WTC11 (cell line): ENCODE measurements at regions not wholly inside any gene's neighbourhood (a gene's known extent, or its start where the extent isn't known, plus 50 kb on each side); places are given as distances from the start of the nearest gene placed in this dataset.

ENCODE experiments used
- ATAC-seq: fragments of 200-7000 bp; cut with Tn5 transposase; 2 replicates; pipeline ENCODE4 v1.10.0; 2021; ENCODE audit warnings: mild to moderate bottlenecking, moderate library complexity
- CTCF ChIA-PET: fragments of 300-600 bp; sonication (Branson Sonifier 250); formaldehyde crosslinking; loops from one replicate; lab custom pipeline; 2021; ENCODE audit warnings: antibody characterized with exemption; lab: Charles Lee
- POLR2A ChIA-PET: fragments of 350-600 bp; sonication (Branson Sonifier 250); formaldehyde crosslinking; loops from one replicate; lab custom pipeline; 2021; ENCODE audit warnings: antibody characterized with exemption; lab: Charles Lee
- DNase-seq: peaks from one replicate; pipeline ENCODE4 v3.0.0; 2021; ENCODE audit warnings: low spot score
- H3K27ac Mint-ChIP-seq: 2 replicates; pipeline ENCODE4 v1.8.0; 2021; ENCODE audit warnings: mixed read lengths
- H3K27me3 Mint-ChIP-seq: 2 replicates; pipeline ENCODE4 v1.8.0; 2021; ENCODE audit warnings: low read depth, mild to moderate bottlenecking, moderate library complexity, mixed read lengths
- H3K36me3 Mint-ChIP-seq: 2 replicates; pipeline ENCODE4 v1.8.0; 2021; ENCODE audit warnings: mixed read lengths
- H3K4me1 Mint-ChIP-seq: 2 replicates; pipeline ENCODE4 v1.8.0; 2022; ENCODE audit warnings: mixed read lengths
- H3K4me3 Mint-ChIP-seq: 2 replicates; pipeline ENCODE4 v1.8.0; 2021; ENCODE audit warnings: mild to moderate bottlenecking, moderate library complexity, mixed read lengths
- H3K9me3 Mint-ChIP-seq: 2 replicates; pipeline ENCODE4 v1.8.0; 2021; ENCODE audit warnings: mixed read lengths
- ARID4B ChIP-seq: sonication (generic); formaldehyde crosslinking; IDR thresholded peaks from 2 replicates; pipeline ENCODE4 v1.8.0; 2023; ENCODE audit warnings: missing genetic modification reagents, mild to moderate bottlenecking, borderline replicate concordance
- ATF1 ChIP-seq: sonication (generic); formaldehyde crosslinking; IDR thresholded peaks from 2 replicates; pipeline ENCODE4 v1.8.1; 2023; ENCODE audit warnings: mild to moderate bottlenecking, moderate library complexity, missing genetic modification reagents
- CBFB ChIP-seq: sonication (generic); formaldehyde crosslinking; IDR thresholded peaks from 2 replicates; pipeline ENCODE4 v1.8.1; 2022; ENCODE audit warnings: mild to moderate bottlenecking, low read depth, missing genetic modification reagents
- ESRRA ChIP-seq: sonication (generic); formaldehyde crosslinking; IDR thresholded peaks from 2 replicates; pipeline ENCODE4 v1.8.1; 2022; ENCODE audit warnings: mild to moderate bottlenecking, missing genetic modification reagents, borderline replicate concordance
- FOXP1 ChIP-seq: sonication (generic); formaldehyde crosslinking; IDR thresholded peaks from 2 replicates; pipeline ENCODE4 v1.8.0; 2022; ENCODE audit warnings: missing genetic modification reagents, mild to moderate bottlenecking, moderate library complexity, borderline replicate concordance
- HMGXB4 ChIP-seq: sonication (generic); formaldehyde crosslinking; IDR thresholded peaks from 2 replicates; pipeline ENCODE4 v1.8.1; 2023; ENCODE audit warnings: mild to moderate bottlenecking, moderate library complexity, missing genetic modification reagents
- IRF2 ChIP-seq: sonication (generic); formaldehyde crosslinking; IDR thresholded peaks from 2 replicates; pipeline ENCODE4 v1.8.0; 2022; ENCODE audit warnings: low read depth, missing genetic modification reagents, borderline replicate concordance
- JAZF1 ChIP-seq: fragments of 250-450 bp; sonication (Bioruptor Pico); IDR thresholded peaks from 2 replicates; pipeline ENCODE4 v1.9.0; 2021; ENCODE audit warnings: moderate library complexity, mild to moderate bottlenecking, inconsistent platforms
- JUN ChIP-seq: sonication (generic); formaldehyde crosslinking; IDR thresholded peaks from 2 replicates; pipeline ENCODE4 v1.8.0; 2023; ENCODE audit warnings: mild to moderate bottlenecking, missing genetic modification reagents
- NFYB ChIP-seq: sonication (generic); formaldehyde crosslinking; conservative IDR thresholded peaks from 2 replicates; pipeline ENCODE4 v1.8.0; 2022; ENCODE audit warnings: low read depth, missing genetic modification reagents
- NR3C1 ChIP-seq: sonication (generic); formaldehyde crosslinking; conservative IDR thresholded peaks from 2 replicates; pipeline ENCODE4 v1.8.1; 2023; ENCODE audit warnings: low read depth, mild to moderate bottlenecking, missing genetic modification reagents
- RORB ChIP-seq: fragments of 250-450 bp; sonication (Bioruptor Pico); IDR thresholded peaks from 2 replicates; pipeline ENCODE4 v1.9.0; 2021; ENCODE audit warnings: mild to moderate bottlenecking
- ZNF219 ChIP-seq: sonication (generic); formaldehyde crosslinking; IDR thresholded peaks from 2 replicates; pipeline ENCODE4 v1.8.0; 2023; ENCODE audit warnings: missing genetic modification reagents, mild to moderate bottlenecking, borderline replicate concordance
- ZNF263 ChIP-seq: sonication (generic); formaldehyde crosslinking; IDR thresholded peaks from 2 replicates; pipeline ENCODE4 v1.8.1; 2022; ENCODE audit warnings: low read depth, mild to moderate bottlenecking, moderate library complexity, missing genetic modification reagents
- ZNF281 ChIP-seq: sonication (generic); formaldehyde crosslinking; IDR thresholded peaks from 2 replicates; pipeline ENCODE4 v1.8.0; 2023; ENCODE audit warnings: mild to moderate bottlenecking, missing genetic modification reagents
- ZNF396 ChIP-seq: fragments of 250-450 bp; sonication (Bioruptor Pico); IDR thresholded peaks from 2 replicates; pipeline ENCODE4 v1.8.0; 2021; ENCODE audit warnings: mild to moderate bottlenecking, moderate library complexity, borderline replicate concordance
- TF ChIP-seq, protein P1 (sequence below): sonication (generic); formaldehyde crosslinking; IDR thresholded peaks from 2 replicates; pipeline ENCODE4 v1.8.0; 2022; ENCODE audit warnings: missing genetic modification reagents
- TF ChIP-seq, protein P2 (sequence below): fragments of 250-450 bp; sonication (Bioruptor Pico); IDR thresholded peaks from 2 replicates; pipeline ENCODE4 v1.9.0; 2021; ENCODE audit warnings: moderate library complexity, mild to moderate bottlenecking, inconsistent platforms, borderline replicate concordance

GRCh38 chr13:105291987-105292386, 1243.5 kb downstream of the EFNB2 start:
- Mint-ChIP-seq H3K4me3 (no peak overlapping the region), H3K27ac (no peak overlapping the region), H3K36me3 (0 out of 2 replicates have a peak, but pooled peaks cover 2% of the 10 kb centered on the region), H3K9me3 (peaks cover 17% of the 10 kb centered on the region), H3K27me3 (no peaks in the 10 kb centered on the region), H3K4me1 (no peaks in the 10 kb centered on the region)
- POLR2A ChIA-PET = no interaction called here
- no peak for DNase-seq
- TF ChIP-seq JUN (no peak), ARID4B (no peak), FOXP1 (no peak), NR3C1 (CRISPR knock-in tag) (no peak), ZNF263 (CRISPR knock-in tag) (no peak), RORB (no peak), ZNF219 (no peak), ESRRA (CRISPR knock-in tag) (no peak), ZNF396 (CRISPR knock-in tag) (no peak), ZNF281 (CRISPR knock-in tag) (no peak), JAZF1 (CRISPR knock-in tag) (no peak), NFYB (no peak)
- TF ChIP-seq, protein P1, sequence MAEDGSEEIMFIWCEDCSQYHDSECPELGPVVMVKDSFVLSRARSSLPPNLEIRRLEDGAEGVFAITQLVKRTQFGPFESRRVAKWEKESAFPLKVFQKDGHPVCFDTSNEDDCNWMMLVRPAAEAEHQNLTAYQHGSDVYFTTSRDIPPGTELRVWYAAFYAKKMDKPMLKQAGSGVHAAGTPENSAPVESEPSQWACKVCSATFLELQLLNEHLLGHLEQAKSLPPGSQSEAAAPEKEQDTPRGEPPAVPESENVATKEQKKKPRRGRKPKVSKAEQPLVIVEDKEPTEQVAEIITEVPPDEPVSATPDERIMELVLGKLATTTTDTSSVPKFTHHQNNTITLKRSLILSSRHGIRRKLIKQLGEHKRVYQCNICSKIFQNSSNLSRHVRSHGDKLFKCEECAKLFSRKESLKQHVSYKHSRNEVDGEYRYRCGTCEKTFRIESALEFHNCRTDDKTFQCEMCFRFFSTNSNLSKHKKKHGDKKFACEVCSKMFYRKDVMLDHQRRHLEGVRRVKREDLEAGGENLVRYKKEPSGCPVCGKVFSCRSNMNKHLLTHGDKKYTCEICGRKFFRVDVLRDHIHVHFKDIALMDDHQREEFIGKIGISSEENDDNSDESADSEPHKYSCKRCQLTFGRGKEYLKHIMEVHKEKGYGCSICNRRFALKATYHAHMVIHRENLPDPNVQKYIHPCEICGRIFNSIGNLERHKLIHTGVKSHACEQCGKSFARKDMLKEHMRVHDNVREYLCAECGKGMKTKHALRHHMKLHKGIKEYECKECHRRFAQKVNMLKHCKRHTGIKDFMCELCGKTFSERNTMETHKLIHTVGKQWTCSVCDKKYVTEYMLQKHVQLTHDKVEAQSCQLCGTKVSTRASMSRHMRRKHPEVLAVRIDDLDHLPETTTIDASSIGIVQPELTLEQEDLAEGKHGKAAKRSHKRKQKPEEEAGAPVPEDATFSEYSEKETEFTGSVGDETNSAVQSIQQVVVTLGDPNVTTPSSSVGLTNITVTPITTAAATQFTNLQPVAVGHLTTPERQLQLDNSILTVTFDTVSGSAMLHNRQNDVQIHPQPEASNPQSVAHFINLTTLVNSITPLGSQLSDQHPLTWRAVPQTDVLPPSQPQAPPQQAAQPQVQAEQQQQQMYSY = no peak
- TF ChIP-seq, protein P2, sequence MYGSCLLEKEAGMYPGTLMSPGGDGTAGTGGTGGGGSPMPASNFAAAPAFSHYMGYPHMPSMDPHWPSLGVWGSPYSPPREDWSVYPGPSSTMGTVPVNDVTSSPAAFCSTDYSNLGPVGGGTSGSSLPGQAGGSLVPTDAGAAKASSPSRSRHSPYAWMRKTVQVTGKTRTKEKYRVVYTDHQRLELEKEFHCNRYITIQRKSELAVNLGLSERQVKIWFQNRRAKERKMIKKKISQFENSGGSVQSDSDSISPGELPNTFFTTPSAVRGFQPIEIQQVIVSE (CRISPR knock-in tag) = no peak
- CTCF ChIA-PET = no interaction called here
- no peak for ATAC-seq

DNA sequence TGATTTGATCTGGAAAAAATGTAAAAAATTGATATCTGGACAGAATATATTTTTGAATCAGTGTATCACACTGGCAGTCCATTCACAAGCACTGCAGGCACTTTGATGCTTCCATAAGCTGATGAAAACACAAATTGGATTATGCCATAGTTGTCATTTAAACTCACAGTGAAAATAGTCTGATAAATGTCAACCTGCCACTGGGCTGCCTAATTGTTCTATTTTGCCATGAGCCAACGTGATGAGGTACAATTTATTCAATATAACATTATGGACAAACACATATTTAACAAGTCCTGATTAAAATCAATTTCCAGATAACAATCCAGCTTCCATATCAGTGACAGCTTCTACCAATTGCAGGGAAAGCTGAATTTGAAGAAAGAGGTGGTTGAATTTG, 1244.9 kb downstream of the EFNB2 start:
- no peaks in the 10 kb centered on the region for H3K4me1 Mint-ChIP-seq
- DNase-seq = no peak
- H3K27ac Mint-ChIP-seq = no peak overlapping the region
- H3K4me3 Mint-ChIP-seq = no peak overlapping the region
- H3K9me3 Mint-ChIP-seq = peaks cover 17% of the 10 kb centered on the region
- H3K27me3 Mint-ChIP-seq = no peaks in the 10 kb centered on the region
- POLR2A ChIA-PET = no interaction called here
- TF ChIP-seq IRF2 (CRISPR knock-in tag) (no peak), CBFB (no peak), ATF1 (CRISPR knock-in tag) (no peak), ZNF263 (CRISPR knock-in tag) (no peak), HMGXB4 (no peak)
- ATAC-seq = no peak
- H3K36me3 Mint-ChIP-seq = 0 out of 2 replicates have a peak, but pooled peaks cover 2% of the 10 kb centered on the region
- CTCF ChIA-PET = no interaction called here
